H1 (cell line): ENCODE measurements at regions not wholly inside any gene's neighbourhood (a gene's known extent, or its start where the extent isn't known, plus 50 kb on each side); places are given as distances from the start of the nearest gene placed in this dataset.

Experiments used
- CBX5 ChIP-seq: fragments of 300-800, 300-1000 bp; sonication (generic); IDR thresholded peaks from 2 replicates; pipeline ENCODE4 v1.7.1; 2016; ENCODE audit warnings: antibody characterized with exemption, low read length, low read depth
- POLR2AphosphoS5 ChIP-seq: IDR thresholded peaks from 2 replicates; pipeline ENCODE4 v1.6.1; 2011; ENCODE audit warnings: low read depth, low read length
- RBBP5 ChIP-seq: IDR thresholded peaks from 2 replicates; pipeline ENCODE4 v1.7.1; 2012; ENCODE audit warnings: low read depth, mild to moderate bottlenecking, inconsistent platforms, low read length, moderate library complexity, borderline replicate concordance
- TAF1 ChIP-seq: IDR thresholded peaks from 2 replicates; pipeline ENCODE4 v1.6.1; 2011; ENCODE audit warnings: mild to moderate bottlenecking, low read depth, low read length
- TCF12 ChIP-seq: IDR thresholded peaks from 2 replicates; pipeline ENCODE4 v1.6.1; 2011; ENCODE audit warnings: low read depth, mild to moderate bottlenecking, low read length
- TF ChIP-seq, protein P1 (sequence below): fragments of 300-600 bp; sonication (generic); IDR thresholded peaks from 2 replicates; pipeline ENCODE4 v1.7.1; 2012; ENCODE audit warnings: low read length, moderate library complexity, mild to moderate bottlenecking, inconsistent platforms; ENCODE audit not compliant: insufficient replicate concordance

DNA sequence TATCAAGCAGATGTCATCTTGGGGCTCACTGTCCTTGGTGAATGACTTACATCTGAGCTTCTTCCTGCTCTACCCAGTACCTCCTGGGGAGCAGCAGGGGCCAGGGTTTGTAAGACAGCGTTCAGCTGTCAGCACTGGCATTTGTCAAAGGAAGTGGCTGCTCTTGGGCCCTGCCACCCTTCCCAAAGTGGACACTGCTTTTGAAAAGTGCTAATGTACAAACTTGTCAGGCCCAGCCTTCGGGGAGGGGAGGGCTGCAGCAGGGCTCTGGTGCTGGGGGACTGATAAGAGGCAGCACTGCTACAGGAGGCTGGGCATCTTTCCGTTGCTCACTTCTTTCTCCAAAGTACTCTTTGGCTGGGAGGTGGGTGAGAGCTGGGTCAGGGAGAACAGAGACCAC, 59.8 kb upstream of the RBM19 start (continued):
- TF ChIP-seq CBX5 (no peak), POLR2AphosphoS5 (no peak), TCF12 (no peak), RBBP5 (no peak), TAF1 (no peak)
- TF ChIP-seq, protein P1, sequence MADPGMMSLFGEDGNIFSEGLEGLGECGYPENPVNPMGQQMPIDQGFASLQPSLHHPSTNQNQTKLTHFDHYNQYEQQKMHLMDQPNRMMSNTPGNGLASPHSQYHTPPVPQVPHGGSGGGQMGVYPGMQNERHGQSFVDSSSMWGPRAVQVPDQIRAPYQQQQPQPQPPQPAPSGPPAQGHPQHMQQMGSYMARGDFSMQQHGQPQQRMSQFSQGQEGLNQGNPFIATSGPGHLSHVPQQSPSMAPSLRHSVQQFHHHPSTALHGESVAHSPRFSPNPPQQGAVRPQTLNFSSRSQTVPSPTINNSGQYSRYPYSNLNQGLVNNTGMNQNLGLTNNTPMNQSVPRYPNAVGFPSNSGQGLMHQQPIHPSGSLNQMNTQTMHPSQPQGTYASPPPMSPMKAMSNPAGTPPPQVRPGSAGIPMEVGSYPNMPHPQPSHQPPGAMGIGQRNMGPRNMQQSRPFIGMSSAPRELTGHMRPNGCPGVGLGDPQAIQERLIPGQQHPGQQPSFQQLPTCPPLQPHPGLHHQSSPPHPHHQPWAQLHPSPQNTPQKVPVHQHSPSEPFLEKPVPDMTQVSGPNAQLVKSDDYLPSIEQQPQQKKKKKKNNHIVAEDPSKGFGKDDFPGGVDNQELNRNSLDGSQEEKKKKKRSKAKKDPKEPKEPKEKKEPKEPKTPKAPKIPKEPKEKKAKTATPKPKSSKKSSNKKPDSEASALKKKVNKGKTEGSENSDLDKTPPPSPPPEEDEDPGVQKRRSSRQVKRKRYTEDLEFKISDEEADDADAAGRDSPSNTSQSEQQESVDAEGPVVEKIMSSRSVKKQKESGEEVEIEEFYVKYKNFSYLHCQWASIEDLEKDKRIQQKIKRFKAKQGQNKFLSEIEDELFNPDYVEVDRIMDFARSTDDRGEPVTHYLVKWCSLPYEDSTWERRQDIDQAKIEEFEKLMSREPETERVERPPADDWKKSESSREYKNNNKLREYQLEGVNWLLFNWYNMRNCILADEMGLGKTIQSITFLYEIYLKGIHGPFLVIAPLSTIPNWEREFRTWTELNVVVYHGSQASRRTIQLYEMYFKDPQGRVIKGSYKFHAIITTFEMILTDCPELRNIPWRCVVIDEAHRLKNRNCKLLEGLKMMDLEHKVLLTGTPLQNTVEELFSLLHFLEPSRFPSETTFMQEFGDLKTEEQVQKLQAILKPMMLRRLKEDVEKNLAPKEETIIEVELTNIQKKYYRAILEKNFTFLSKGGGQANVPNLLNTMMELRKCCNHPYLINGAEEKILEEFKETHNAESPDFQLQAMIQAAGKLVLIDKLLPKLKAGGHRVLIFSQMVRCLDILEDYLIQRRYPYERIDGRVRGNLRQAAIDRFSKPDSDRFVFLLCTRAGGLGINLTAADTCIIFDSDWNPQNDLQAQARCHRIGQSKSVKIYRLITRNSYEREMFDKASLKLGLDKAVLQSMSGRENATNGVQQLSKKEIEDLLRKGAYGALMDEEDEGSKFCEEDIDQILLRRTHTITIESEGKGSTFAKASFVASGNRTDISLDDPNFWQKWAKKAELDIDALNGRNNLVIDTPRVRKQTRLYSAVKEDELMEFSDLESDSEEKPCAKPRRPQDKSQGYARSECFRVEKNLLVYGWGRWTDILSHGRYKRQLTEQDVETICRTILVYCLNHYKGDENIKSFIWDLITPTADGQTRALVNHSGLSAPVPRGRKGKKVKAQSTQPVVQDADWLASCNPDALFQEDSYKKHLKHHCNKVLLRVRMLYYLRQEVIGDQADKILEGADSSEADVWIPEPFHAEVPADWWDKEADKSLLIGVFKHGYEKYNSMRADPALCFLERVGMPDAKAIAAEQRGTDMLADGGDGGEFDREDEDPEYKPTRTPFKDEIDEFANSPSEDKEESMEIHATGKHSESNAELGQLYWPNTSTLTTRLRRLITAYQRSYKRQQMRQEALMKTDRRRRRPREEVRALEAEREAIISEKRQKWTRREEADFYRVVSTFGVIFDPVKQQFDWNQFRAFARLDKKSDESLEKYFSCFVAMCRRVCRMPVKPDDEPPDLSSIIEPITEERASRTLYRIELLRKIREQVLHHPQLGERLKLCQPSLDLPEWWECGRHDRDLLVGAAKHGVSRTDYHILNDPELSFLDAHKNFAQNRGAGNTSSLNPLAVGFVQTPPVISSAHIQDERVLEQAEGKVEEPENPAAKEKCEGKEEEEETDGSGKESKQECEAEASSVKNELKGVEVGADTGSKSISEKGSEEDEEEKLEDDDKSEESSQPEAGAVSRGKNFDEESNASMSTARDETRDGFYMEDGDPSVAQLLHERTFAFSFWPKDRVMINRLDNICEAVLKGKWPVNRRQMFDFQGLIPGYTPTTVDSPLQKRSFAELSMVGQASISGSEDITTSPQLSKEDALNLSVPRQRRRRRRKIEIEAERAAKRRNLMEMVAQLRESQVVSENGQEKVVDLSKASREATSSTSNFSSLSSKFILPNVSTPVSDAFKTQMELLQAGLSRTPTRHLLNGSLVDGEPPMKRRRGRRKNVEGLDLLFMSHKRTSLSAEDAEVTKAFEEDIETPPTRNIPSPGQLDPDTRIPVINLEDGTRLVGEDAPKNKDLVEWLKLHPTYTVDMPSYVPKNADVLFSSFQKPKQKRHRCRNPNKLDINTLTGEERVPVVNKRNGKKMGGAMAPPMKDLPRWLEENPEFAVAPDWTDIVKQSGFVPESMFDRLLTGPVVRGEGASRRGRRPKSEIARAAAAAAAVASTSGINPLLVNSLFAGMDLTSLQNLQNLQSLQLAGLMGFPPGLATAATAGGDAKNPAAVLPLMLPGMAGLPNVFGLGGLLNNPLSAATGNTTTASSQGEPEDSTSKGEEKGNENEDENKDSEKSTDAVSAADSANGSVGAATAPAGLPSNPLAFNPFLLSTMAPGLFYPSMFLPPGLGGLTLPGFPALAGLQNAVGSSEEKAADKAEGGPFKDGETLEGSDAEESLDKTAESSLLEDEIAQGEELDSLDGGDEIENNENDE: no peak
